ENCODE measurements at regions not wholly inside any gene's neighbourhood (a gene's known extent, or its start where the extent isn't known, plus 50 kb on each side); places are given as distances from the start of the nearest gene placed in this dataset.

- Histone ChIP-seq H3K9me3 (no peaks in the 10 kb centered on the region), H3K27ac (no peak overlapping the region), H3K36me3 (no peaks in the 10 kb centered on the region), H3K4me3 (no peak overlapping the region), H3K4me1 (no peaks in the 10 kb centered on the region), H3K27me3 (no peaks in the 10 kb centered on the region)
- in situ Hi-C loops (cut with MboI; ENCODE audit: low sequenced_read_pairs in 4 of 4) (no loop called here), intact Hi-C loops (cut with DNase I; ENCODE audit: low total_unique reads) (no loop called here)
- DNase-seq (peak; percentile 25 to 39), ATAC-seq (peak; percentile 26 to 49)
- no peak for TF ChIP-seq CTCF (IDR thresholded peaks at IDR 0.05 in 4 of 5, conservative IDR thresholded peaks at IDR 0.05 in 1 of 5)
- TF ChIP-seq POLR2A (IDR thresholded peaks at IDR 0.05) = no peak
Measured at GRCh38 chr6:109891924-109892323, 86.2 kb upstream of the GPR6 start.

- in situ Hi-C loops (cut with MboI; ENCODE audit: low sequenced_read_pairs in 4 of 4) = no loop called here
Measured at GRCh38 chr6:109892451-109893435, 85.4 kb upstream of the GPR6 start.

GRCh38 chr6:109893606-109894005 is 84.5 kb upstream of the GPR6 start:
- in situ Hi-C loops (cut with MboI; ENCODE audit: low sequenced_read_pairs in 4 of 4) (no loop called here), intact Hi-C loops (cut with DNase I; ENCODE audit: low total_unique reads) (no loop called here)
- no peaks in the 10 kb centered on the region for H3K27me3 ChIP-seq
- no peaks in the 10 kb centered on the region for H3K36me3 ChIP-seq
- H3K27ac ChIP-seq = no peak overlapping the region
- TF ChIP-seq CTCF (IDR thresholded peaks at IDR 0.05 in 4 of 5, conservative IDR thresholded peaks at IDR 0.05 in 1 of 5) (no peak), POLR2A (IDR thresholded peaks at IDR 0.05) (no peak)
- DNase-seq (no peak), ATAC-seq (no peak)
- no peak overlapping the region for H3K4me3 ChIP-seq
- H3K9me3 ChIP-seq = no peaks in the 10 kb centered on the region
- H3K4me1 ChIP-seq = no peaks in the 10 kb centered on the region

More at GRCh38 chr6:109892451-109893435, 85.4 kb upstream of the GPR6 start:
- intact Hi-C loops (cut with DNase I; ENCODE audit: low total_unique reads) = no loop called here
- Histone ChIP-seq H3K4me3 (no peak overlapping the region), H3K27ac (no peak overlapping the region), H3K36me3 (no peaks in the 10 kb centered on the region), H3K27me3 (no peaks in the 10 kb centered on the region), H3K9me3 (no peaks in the 10 kb centered on the region), H3K4me1 (no peaks in the 10 kb centered on the region)
- TF ChIP-seq POLR2A (IDR thresholded peaks at IDR 0.05) = no peak
- TF ChIP-seq CTCF (IDR thresholded peaks at IDR 0.05 in 4 of 5, conservative IDR thresholded peaks at IDR 0.05 in 1 of 5) = no peak
- ATAC-seq (no peak), DNase-seq (no peak)

- in situ Hi-C loops (cut with MboI; ENCODE audit: low sequenced_read_pairs in 4 of 4) = no loop called here
- ATAC-seq = no peak
- no peak overlapping the region for H3K4me3 ChIP-seq
- H3K9me3 ChIP-seq = no peaks in the 10 kb centered on the region
- no peaks in the 10 kb centered on the region for H3K27me3 ChIP-seq
- no peak for TF ChIP-seq CTCF (IDR thresholded peaks at IDR 0.05 in 4 of 5, conservative IDR thresholded peaks at IDR 0.05 in 1 of 5)
- no peak for TF ChIP-seq POLR2A (IDR thresholded peaks at IDR 0.05)
- H3K4me1 ChIP-seq = no peaks in the 10 kb centered on the region
- H3K27ac ChIP-seq = no peak overlapping the region
- no peak for DNase-seq
- intact Hi-C loops (cut with DNase I; ENCODE audit: low total_unique reads) = no loop called here
- H3K36me3 ChIP-seq = no peaks in the 10 kb centered on the region
Measured at GRCh38 chr6:109894181-109894580, 83.9 kb upstream of the GPR6 start.
